ENCODE measurements at regions not wholly inside any gene's neighbourhood (a gene's known extent, or its start where the extent isn't known, plus 50 kb on each side); places are given as distances from the start of the nearest gene placed in this dataset.

GRCh38 chr3:95462161-95462560 is 1352.2 kb upstream of the EPHA6 start:
- no peaks in the 10 kb centered on the region for H3K36me3 ChIP-seq (ENCODE audit: control insufficient read depth, insufficient read depth, low read length)
- CTCF ChIA-PET: no interaction called here
- no peak overlapping the region for H3K4me3 Mint-ChIP-seq (ENCODE audit: unreplicated experiment)
- no peaks in the 10 kb centered on the region for H3K9me3 Mint-ChIP-seq (ENCODE audit: unreplicated experiment)
- H3K27me3 Mint-ChIP-seq (ENCODE audit: insufficient read depth, unreplicated experiment): no peaks in the 10 kb centered on the region
- no TSS peak for BruUV-seq (replicated peaks)
- no peaks in the 10 kb centered on the region for H3K36me3 Mint-ChIP-seq (ENCODE audit: insufficient read depth, unreplicated experiment)
- intact Hi-C loops (cut with micrococcal nuclease; ENCODE audit: unreplicated experiment): no loop called here
- TF ChIP-seq CTCF (IDR thresholded peaks at IDR 0.05; ENCODE audit: insufficient read depth in 1 of 2, low read depth in 1 of 2, low read length in 1 of 2, severe bottlenecking in 1 of 2, unreplicated experiment in 1 of 2): no peak
- no peak for DNase-seq
- no peaks in the 10 kb centered on the region for H3K9me3 ChIP-seq
- H3K27ac Mint-ChIP-seq (ENCODE audit: unreplicated experiment): no peak overlapping the region
- H3K4me1 Mint-ChIP-seq (ENCODE audit: low read depth, unreplicated experiment): peaks cover 5% of the 10 kb centered on the region
- no peak overlapping the region for H3K4me3 ChIP-seq (ENCODE audit: low read depth, low read length)
- H3K27me3 ChIP-seq (replicated peaks; ENCODE audit: control insufficient read depth, insufficient read depth, low read length): no peaks in the 10 kb centered on the region
- peaks cover 9% of the 10 kb centered on the region for H3K4me1 ChIP-seq
- POLR2A ChIA-PET: no interaction called here

- H3K27me3 Mint-ChIP-seq (ENCODE audit: insufficient read depth, unreplicated experiment): no peaks in the 10 kb centered on the region
- POLR2A ChIA-PET: no interaction called here
- Histone ChIP-seq H3K4me1 (peaks cover 9% of the 10 kb centered on the region), H3K27me3 (replicated peaks; ENCODE audit: control insufficient read depth, insufficient read depth, low read length) (no peaks in the 10 kb centered on the region), H3K4me3 (ENCODE audit: low read depth, low read length) (no peak overlapping the region), H3K9me3 (no peaks in the 10 kb centered on the region), H3K36me3 (ENCODE audit: control insufficient read depth, insufficient read depth, low read length) (no peaks in the 10 kb centered on the region)
- no TSS peak for BruUV-seq (replicated peaks)
- intact Hi-C loops (cut with micrococcal nuclease; ENCODE audit: unreplicated experiment): no loop called here
- no peak for TF ChIP-seq CTCF (IDR thresholded peaks at IDR 0.05; ENCODE audit: insufficient read depth in 1 of 2, low read depth in 1 of 2, low read length in 1 of 2, severe bottlenecking in 1 of 2, unreplicated experiment in 1 of 2)
- H3K4me3 Mint-ChIP-seq (ENCODE audit: unreplicated experiment): no peak overlapping the region
- H3K4me1 Mint-ChIP-seq (ENCODE audit: low read depth, unreplicated experiment): peaks cover 5% of the 10 kb centered on the region
- H3K36me3 Mint-ChIP-seq (ENCODE audit: insufficient read depth, unreplicated experiment): no peaks in the 10 kb centered on the region
- no peak for DNase-seq
- no peak overlapping the region for H3K27ac Mint-ChIP-seq (ENCODE audit: unreplicated experiment)
- no peaks in the 10 kb centered on the region for H3K9me3 Mint-ChIP-seq (ENCODE audit: unreplicated experiment)
- CTCF ChIA-PET: no interaction called here
Observed at GRCh38 chr3:95464346-95464745, 1350.0 kb upstream of the EPHA6 start.

GRCh38 chr3:95468331-95468730 is 1346.1 kb upstream of the EPHA6 start:
- H3K9me3 Mint-ChIP-seq (ENCODE audit: unreplicated experiment): no peaks in the 10 kb centered on the region
- peaks cover 5% of the 10 kb centered on the region for H3K4me1 Mint-ChIP-seq (ENCODE audit: low read depth, unreplicated experiment)
- Histone ChIP-seq H3K4me1 (peaks cover 9% of the 10 kb centered on the region), H3K36me3 (ENCODE audit: control insufficient read depth, insufficient read depth, low read length) (no peaks in the 10 kb centered on the region), H3K9me3 (no peaks in the 10 kb centered on the region), H3K4me3 (ENCODE audit: low read depth, low read length) (no peak overlapping the region), H3K27me3 (replicated peaks; ENCODE audit: control insufficient read depth, insufficient read depth, low read length) (no peaks in the 10 kb centered on the region)
- H3K27ac Mint-ChIP-seq (ENCODE audit: unreplicated experiment): no peak overlapping the region
- CTCF ChIA-PET: no interaction called here
- no peak for DNase-seq
- POLR2A ChIA-PET: no interaction called here
- no peaks in the 10 kb centered on the region for H3K27me3 Mint-ChIP-seq (ENCODE audit: insufficient read depth, unreplicated experiment)
- BruUV-seq (replicated peaks): no TSS peak
- intact Hi-C loops (cut with micrococcal nuclease; ENCODE audit: unreplicated experiment): no loop called here
- TF ChIP-seq CTCF (IDR thresholded peaks at IDR 0.05; ENCODE audit: insufficient read depth in 1 of 2, low read depth in 1 of 2, low read length in 1 of 2, severe bottlenecking in 1 of 2, unreplicated experiment in 1 of 2): no peak
- H3K4me3 Mint-ChIP-seq (ENCODE audit: unreplicated experiment): no peak overlapping the region
- no peaks in the 10 kb centered on the region for H3K36me3 Mint-ChIP-seq (ENCODE audit: insufficient read depth, unreplicated experiment)

All from Caco-2 (cell line).